ENCODE measurements at regions not wholly inside any gene's neighbourhood (a gene's known extent, or its start where the extent isn't known, plus 50 kb on each side); places are given as distances from the start of the nearest gene placed in this dataset.

DNA sequence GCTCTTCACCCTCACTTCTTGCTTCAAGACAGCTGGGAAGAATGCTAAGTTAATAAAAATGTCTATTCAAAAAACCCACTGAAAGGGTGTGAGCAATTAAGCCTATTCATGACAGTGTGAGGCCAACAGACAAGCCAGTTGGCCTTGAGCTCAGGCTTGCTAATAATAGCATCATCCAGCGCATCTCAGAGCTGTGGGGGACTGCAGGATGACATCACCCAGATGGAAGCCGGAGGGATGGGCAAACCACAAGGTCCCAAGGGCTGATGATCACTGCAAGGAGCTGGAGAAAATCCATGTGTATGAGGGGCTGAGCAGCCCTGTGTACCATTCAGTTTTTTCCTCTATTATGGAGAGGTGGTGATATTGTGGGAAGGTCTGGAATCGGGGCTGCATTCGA, 770.4 kb downstream of the TNS3 start:
- DNase-seq (ENCODE audit: low read depth in 2 of 2) = no peak

DNA sequence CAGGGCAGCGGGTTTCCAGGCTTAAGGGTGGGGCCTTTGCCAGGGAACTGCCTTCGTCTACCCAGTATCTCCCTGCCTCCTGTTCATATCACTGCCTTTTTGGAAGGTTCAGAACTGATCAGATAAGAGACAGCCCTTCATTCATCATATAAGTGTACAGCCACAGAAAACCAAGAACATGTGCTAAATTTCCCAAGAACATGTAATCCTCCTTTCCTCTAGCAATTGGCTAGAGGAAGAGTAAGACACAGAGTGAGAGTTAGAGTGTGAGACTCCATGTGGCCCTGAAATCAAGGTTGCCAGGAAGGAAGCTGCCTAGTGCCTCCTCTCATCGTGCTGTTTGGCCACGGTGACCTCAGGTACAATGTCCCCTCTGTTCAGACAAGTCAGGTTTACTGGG, 770.9 kb downstream of the TNS3 start:
- no peak for DNase-seq (ENCODE audit: low read depth in 2 of 2)

DNA sequence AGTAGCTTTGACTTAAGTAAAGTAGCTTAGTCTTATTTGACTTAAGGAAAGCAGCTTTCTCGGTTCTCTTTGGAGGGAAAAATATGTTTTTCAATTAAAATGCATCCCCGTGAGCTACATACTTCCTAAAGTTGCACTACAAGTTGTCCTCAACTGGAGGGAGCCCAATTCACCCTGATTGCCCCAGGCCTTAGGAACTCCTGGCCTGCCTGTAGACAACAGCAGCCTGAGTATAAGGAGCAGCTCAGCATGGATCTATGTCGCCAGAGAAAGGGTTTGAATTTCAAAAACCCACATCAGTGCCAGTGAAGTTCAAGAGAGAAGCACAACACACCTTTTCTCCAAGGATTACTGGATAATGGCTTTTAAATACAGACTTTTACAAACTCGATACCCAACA, 772.0 kb downstream of the TNS3 start:
- no peak for DNase-seq (ENCODE audit: low read depth in 2 of 2)

DNA sequence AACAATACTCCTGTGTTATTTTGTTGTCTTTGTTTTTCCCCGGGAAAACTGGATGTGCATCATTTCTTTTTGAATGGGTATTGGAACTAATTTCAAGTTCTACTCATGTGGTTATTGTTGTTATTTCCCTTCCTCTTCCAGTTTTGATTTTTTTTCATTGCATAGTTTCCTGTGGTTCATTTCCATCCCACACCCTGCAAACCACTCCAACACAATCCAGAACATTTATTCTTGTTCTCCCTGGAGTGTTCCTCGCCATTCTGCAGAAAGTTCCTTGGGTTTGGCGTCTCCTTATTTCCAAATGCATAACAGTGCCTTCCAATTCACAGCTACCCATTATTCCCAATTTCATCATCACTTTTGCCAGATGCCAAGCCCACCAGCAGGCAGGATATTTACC, 775.1 kb downstream of the TNS3 start:
- no peak for DNase-seq (ENCODE audit: low read depth in 2 of 2)

DNA sequence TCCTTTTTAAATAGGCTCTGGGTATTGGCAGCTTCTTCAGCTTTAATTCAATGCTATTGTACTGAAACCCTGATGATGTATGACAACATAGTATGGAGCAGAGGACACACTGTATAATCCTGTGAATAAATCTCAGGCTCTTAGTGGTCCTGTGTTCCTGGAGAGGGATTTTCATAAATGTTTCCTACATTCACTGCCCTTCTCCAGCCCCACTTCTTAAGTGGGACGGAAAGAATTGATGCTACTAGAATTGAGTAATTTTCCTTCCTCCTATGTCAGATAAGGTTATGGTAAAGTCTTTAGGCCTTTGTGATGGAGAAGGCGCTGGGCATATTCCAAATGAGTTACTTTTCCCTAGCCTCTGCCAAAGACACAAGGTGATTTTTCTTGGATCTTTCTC, 779.4 kb downstream of the TNS3 start:
- no peak for DNase-seq (ENCODE audit: low read depth in 2 of 2)

DNA sequence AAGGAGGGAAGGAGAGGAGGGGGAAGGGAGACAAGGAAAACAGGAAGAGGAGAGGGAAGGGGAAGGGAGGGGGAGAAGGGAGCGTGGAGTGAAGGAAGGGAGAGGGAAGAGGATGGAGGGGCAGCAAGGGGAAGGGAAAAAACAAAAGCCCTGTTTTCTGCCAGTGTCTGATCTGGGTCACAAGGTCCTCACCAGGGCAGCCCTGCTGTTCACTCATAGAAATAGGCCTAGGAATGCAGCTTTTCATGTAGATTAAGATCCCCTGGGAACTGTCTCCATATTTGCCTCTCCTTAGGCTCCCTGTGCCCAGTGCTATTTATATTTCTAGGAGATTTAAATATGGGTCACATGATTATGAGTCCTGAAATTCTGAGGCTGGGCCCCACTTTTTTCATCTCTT, 790.7 kb downstream of the TNS3 start:
- no peak for DNase-seq (ENCODE audit: low read depth in 2 of 2)

DNA sequence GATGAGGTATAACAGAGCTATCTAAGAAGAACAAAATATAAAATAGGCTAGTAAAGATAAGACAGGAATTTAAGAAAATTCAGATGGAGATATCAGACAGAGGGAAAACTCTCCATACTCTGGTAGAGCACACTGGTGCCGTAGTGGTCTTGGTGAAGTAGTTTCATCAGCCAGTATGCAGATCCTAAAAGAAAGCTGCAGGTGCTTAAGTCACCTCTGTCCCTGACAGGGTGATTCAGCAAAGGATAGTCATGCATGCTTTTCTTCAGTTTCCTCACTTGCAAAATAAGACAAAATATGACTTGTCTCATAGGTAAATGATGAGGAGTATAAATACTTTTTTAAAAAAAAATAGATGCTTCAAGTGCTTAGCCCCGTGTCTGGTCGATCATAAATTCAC, 794.9 kb downstream of the TNS3 start:
- no peak for DNase-seq (ENCODE audit: low read depth in 2 of 2)

DNA sequence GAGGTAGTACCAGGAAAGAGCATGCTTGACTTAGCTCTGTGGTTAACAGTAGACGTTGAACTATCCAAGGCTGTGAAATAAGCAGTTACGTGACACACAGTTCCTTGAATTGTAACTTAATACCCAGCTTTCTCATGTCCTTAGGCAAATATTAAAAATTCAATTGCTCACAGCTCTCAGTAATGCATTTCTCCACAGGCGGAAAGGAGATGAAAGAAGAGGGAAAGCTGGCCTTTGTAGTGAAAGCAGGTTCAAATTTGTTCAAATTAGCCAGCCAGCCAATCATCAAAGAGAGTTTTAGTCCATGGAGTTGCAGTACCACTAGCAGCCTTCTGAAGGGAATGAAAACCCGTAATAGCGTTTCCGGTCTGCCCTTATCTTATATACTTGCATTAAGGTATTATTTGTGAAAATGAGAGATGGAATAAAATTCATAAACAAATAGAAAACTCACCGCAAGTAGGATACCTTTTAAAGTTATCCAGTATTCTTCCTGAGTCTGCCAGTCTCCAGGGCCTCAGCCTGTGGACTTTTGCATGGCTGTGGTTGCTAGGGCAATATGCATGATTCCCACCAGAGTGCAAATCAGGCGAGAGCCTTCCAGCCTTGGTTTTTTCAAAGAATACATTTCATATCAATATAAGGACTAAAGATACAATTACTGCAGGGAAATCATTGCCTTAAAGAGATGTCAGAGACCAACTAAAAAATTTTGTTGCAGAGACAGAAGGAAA, 795.5 kb downstream of the TNS3 start:
- DNase-seq (ENCODE audit: low read depth in 2 of 2) = no peak

DNA sequence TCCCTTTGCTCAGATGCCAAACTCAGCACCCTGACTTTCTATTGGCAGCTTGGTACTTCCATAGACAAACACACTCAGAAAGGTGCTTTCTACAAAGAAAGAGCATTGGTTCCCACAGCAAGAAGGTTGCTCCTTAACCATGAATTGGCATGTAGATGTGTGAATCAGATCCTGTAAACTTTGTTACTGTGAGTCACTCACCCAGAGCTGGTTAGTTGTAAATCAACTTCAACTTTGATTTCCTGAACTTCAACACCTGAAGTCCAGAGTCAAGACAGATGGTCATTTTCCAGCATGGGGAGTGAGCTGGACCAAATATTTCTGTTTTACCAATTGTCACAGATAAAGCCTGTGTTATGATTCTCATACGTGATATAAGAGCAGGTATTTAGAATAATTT, 797.2 kb downstream of the TNS3 start:
- DNase-seq (ENCODE audit: low read depth in 2 of 2) = no peak

DNA sequence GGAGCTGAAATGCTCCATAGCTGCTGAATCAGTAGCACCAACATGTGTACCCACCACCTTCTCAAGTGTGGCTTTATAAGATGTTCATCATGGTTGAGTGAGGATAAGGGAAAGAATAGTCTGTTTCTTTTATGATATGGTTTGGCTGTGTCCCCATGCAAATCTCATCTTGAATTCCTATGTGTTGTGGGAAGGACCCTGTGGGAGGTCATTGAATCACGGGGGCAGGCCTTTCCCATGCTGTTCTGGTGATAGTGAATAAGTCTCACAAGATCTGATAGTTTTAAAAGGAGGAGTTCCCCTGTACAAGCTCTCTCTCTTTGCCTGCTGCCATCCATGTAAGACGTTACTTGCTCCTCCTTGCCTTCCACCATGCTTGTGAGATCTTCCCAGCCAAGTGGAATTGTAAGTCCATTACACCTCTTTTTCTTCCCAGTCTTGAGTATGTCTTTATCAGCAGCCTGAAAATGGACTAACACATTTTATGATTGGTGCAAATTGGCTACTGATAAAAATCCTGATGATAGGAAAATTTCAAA, 799.9 kb downstream of the TNS3 start:
- DNase-seq (ENCODE audit: low read depth in 2 of 2) = no peak

DNA sequence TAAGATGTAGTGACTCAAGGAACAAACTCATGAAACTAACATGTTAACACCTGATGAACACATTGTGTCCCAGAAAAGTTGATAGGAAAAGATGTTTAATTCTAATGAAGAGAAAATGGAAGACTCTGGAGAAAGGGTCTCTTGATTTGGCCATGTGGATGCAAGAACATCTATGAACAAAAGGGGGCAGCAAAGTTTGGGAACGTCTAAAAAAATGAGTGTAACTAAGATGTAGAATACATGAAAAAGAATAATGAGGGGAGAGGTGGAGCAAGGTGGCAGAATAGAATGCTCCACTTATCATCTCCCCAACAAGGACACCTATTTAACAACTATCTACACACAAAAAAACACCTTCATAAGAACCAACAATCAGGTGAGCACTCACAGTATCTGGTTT, 805.1 kb downstream of the TNS3 start:
- no peak for DNase-seq (ENCODE audit: low read depth in 2 of 2)

DNA sequence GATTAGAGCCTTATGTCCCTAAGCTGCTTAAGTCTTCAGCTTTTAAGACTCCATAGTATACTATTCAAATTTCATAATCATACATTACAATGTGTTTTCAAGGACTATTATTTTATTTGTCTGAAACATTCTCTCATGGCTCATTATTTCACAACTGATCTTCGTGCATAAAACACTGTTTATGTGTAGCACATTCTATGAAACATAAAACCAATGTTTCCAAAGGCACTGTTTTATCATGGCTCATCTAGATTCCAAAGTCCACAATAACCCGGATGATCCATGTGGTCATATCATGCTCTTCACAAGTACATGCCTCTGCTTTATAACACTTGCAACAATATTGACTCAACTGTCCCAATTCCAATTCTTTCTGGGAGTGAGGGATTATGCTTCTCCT, 806.1 kb downstream of the TNS3 start:
- DNase-seq (ENCODE audit: low read depth in 2 of 2) = no peak

DNA sequence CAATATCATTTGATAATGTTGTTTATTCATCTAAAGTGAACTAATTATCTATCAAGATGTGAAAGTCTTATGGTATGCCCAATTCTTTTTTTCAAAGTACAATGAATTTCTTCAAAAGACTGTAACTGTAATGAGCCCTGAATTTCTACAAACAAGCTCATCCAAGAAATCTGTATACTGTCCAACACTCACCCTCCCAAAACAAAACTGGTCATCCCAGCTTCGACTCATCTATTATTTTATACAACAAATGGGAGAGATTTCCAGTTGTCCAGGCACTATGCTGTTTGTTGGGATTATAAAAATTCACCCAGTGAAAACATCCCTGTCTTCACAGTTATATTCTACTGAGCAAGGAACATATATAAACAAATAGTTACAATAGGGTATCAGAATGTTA, 806.9 kb downstream of the TNS3 start:
- DNase-seq (ENCODE audit: low read depth in 2 of 2) = no peak

DNA sequence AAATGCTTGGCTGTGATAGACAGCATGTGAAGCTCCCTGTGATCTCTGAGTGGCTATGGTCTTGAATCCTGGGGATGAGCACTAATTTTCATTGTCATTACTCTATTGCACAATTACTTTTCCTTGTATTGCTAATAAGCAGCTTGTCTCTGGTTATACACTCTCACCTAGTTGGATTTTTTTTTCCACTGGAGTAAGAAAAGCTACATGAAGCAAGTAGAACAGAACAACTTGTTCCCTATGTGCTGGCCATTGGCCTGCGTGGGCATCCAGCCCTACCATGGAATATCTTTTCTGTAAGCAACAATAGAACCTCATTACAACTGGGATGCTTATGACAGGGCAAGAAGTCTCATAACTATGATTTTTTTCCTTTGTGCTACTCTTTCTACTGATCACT, 807.4 kb downstream of the TNS3 start:
- no peak for DNase-seq (ENCODE audit: low read depth in 2 of 2)

DNA sequence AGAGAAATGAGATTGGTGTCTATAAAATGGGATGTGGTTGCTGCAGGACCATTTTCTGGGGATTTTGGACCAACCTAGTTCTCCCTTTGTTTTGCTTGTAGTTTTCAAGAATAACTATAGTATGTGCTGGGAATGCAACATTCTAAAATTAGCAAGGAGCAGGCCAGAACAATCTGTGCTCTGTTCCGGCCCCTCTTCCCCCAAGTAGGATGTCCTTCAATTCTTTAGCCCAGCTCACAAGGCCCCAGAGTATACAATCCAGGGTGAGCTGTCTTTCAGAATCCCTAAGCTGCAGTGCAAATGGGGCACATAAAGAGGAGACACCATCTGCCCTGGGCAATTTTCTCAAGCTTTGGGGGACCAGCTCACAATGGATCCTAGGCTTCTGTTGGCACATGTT, 809.1 kb downstream of the TNS3 start:
- no peak for DNase-seq (ENCODE audit: low read depth in 2 of 2)

DNA sequence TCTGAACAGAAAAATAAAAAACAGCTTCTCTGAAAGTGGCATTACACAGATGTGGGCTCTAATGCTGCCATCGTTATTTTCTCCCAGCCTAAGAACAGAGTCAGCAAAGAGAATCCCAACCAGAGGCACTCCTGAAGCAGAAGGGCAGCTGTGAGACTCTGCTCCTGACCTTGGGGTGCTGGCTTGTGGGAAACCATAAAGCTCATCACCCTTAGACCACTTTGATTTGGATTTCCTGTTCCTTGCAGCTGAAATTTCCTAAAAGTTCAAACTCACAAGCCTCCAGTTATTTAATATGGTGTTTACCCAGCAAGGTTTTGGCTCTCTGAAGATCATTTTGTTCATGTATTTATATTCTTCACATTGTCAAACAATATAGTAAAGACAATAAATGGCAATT, 814.8 kb downstream of the TNS3 start:
- DNase-seq (ENCODE audit: low read depth in 2 of 2) = no peak

DNA sequence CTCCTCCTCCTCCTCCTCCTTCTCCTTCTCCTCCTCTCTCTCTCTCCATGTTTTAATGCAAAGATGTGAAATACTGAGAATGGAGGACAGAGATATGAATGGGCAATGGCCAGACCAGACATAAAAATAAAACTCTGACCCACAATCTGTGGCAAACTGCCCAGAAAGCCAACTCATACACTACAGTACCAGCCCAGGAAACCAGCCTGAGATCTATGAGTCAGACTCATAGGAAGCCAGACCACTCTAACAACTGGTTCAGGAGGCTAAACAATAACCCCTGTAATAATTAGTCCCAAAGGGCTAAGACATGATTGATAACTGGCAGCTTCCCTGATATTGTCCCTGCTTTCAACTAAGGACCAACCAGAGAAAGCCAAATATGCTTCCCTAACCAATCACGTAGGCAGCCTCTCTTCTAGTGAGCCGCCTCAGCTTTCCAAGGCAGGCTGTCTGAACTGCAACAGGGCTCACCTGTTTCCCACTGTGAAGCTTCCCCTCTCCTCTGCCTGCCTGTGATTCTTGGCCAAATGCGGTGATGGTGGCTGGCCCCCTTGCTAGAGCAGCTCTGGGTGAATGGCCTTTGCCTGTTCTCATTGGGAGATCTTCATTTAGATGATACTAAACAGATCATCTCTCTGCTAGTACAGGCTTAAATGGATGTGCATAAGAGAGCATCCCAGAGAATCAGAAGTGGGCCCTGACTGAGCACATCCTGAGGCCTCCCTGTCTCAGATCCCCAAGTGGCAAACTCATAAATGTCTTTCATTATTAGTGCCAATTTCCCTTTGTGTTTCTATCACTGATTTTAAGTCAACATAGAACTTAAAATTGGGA, 817.6 kb downstream of the TNS3 start:
- no peak for DNase-seq (ENCODE audit: low read depth in 2 of 2)

DNA sequence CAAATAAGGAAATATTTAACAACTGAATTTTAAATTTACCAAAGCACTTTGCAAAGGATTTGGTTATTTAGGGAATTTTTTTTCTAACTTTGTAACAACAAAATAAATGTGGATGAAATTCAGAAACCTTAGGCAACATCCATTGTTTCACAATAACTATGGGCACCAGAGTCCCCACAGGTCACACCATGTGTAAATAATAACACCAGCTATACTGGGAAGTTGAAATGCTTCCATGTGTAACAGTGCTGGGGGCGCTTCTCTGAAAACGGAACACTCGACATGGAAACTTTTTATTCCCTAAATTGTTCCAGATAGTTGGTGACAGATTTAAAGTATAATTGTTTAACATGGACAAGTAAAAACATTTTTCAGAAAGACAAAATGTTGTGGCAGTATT, 818.6 kb downstream of the TNS3 start:
- no peak for DNase-seq (ENCODE audit: low read depth in 2 of 2)

DNA sequence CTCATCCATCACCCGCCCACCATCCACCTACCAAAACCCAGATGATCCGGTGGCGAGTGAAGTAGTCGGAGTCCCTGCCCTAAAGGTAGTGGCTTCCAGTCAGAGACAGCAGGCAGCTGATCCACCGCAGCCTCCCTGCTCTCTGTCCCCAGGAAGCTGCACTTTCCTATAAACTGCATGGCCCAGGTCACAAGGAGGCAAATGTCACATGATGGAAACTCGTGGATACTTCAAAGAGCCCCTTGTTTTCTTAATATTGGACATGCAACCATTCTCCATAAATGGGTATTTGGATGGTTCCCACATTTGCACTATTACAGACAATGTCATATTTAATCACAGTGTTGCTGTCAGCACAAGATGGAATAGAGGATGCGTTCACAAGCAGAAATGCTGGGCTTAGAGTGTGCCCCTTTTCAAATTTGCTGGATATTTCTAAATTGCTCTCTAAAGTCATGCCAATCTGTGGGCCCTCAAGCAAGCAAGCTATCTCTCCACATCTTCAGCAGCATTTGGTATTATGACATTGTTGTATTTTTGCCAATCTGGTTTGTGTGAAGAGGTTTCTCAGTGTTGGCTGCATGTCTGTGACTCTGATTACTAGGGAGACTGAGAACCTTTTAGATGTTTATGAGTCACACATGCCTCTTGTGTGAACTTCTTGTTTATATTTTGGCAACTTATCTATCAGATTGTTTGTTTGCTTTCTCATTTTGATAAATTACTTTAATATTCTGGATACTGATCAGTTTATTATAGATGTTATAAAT, 822.0 kb downstream of the TNS3 start:
- no peak for DNase-seq (ENCODE audit: low read depth in 2 of 2)

DNA sequence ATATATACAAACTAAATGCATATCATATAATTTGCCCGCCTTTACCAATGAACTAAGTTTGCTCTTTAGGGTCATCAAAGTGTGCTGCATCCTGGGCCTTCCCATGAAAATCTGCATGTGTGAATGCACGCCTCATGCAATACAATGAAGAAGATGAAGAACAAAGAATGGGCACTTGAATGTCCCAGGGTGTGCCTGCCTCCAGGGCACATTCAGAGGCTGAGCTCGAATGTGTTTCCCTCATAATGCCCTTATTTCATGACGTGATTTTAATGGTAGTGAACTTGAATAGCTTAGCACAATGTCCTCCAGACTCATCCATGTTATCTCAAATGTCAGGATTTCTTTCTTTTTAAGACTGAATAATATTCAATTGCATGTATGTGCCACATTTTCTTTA, 824.9 kb downstream of the TNS3 start:
- no peak for DNase-seq (ENCODE audit: low read depth in 2 of 2)

DNA sequence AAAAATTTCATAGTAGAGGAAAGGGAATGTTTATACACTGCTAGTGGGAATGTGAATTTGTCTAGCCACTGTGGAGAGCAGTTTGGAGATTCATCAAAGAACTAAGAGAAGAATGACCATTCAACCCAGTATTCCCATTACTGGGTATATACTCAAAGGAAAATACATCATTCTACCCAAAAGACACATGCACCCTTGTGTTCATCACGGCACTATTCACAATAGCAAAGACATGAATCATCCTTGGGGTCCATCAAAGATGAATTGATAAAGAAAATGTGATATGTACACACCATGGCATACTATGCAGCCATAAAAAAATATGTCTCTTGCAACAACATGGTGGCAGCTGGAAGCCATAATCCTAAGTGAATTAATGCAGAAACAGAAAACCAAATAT, 825.7 kb downstream of the TNS3 start:
- DNase-seq (ENCODE audit: low read depth in 2 of 2) = no peak

Measured in stimulated activated CD8-positive, alpha-beta memory T cell treated with anti-CD3 and anti-CD28 coated beads, Interleukin-2, amount 100 ng/mL, for 48 hours (primary cell).